K562 (cell line): ENCODE measurements at regions not wholly inside any gene's neighbourhood (a gene's known extent, or its start where the extent isn't known, plus 50 kb on each side); places are given as distances from the start of the nearest gene placed in this dataset.

Experiments used
- ATAC-seq: fragments of 200-7000 bp; cut with Tn5 transposase; 3 replicates; pipeline ENCODE4 v1.9.1; 2020; ENCODE audit warnings: moderate library complexity
- BruUV-seq: library from RNA; stranded (reverse); fragments of 400-500 nt; replicated peaks from 2 replicates; lab custom pipeline; 2021; lab: Mats Ljungman, UMichigan
- CTCF ChIA-PET: fragments of 300-600 bp; formaldehyde crosslinking; extraction: SDS; loops from one replicate; lab custom pipeline; 2021; ENCODE audit warnings: low intra/inter-chr PET ratio; lab: Yijun Ruan, JAX
- POLR2A ChIA-PET: fragments of 300-600, 350-650 bp; sonication (Branson Sonifier 250); formaldehyde crosslinking; extraction: SDS; loops from one replicate; lab custom pipeline; 2021; ENCODE audit warnings: antibody characterized with exemption, inconsistent platforms; lab: Yijun Ruan, JAX
- DNase-seq, 4 experiments: peaks; one replicate each; pipeline versions ENCODE4 v3.0.0 to v3.0.0-alpha.2; 2011 to 2018; ENCODE audit warnings: low spot score in 3 of 4, mixed read lengths in 3 of 4; ENCODE audit errors: extremely low read depth in 1 of 4
- FAIRE-seq: peaks from 2 replicates; lab custom pipeline; 2011; peaks lifted over from hg19 to GRCh38; lab: Jason Lieb, UNC
- H2AFZ ChIP-seq: 2 replicates; pipeline ENCODE4 v1.6.0; 2011; ENCODE audit warnings: low read depth, low read length, control low read depth, inconsistent platforms
- H3K27ac ChIP-seq: fragments of 200-600 bp; 3 replicates; pipeline ENCODE4 v1.8.0; 2011; ENCODE audit warnings: low read depth, mild to moderate bottlenecking, control low read depth, inconsistent platforms, low read length, moderate library complexity, mixed read lengths; ENCODE audit errors: extremely low read depth
- H3K27me3 ChIP-seq, 2 experiments: fragments of 300-600 bp in 1 of 2; 2 replicates in 1 of 2; 3 replicates in 1 of 2; pipeline versions ENCODE4 v1.6.0 to v1.8.0; 2011; ENCODE audit warnings: inconsistent platforms in 2 of 2, low read length in 2 of 2, mild to moderate bottlenecking in 1 of 2, mixed read lengths in 1 of 2, moderate library complexity in 1 of 2; ENCODE audit not compliant: control insufficient read depth in 2 of 2, insufficient read depth in 2 of 2
- H3K36me3 ChIP-seq: fragments of 300-600 bp; 3 replicates; pipeline ENCODE4 v1.8.0; 2011; ENCODE audit warnings: mild to moderate bottlenecking, low read length, inconsistent platforms; ENCODE audit not compliant: control insufficient read depth, insufficient read depth
- H3K4me1 ChIP-seq, 2 experiments: fragments of 200-600 bp in 1 of 2; replicated peaks in 1 of 2; 2 replicates in 1 of 2; 3 replicates in 1 of 2; pipeline versions ENCODE4 v1.5.1 to v1.8.0; 2011; ENCODE audit warnings: inconsistent platforms in 2 of 2, low read length in 2 of 2, mild to moderate bottlenecking in 1 of 2, mixed read lengths in 1 of 2, moderate library complexity in 1 of 2; ENCODE audit not compliant: control insufficient read depth in 2 of 2, insufficient read depth in 2 of 2
- H3K4me2 ChIP-seq: 2 replicates; pipeline ENCODE4 v1.6.1; 2011; ENCODE audit warnings: low read length, control low read depth, inconsistent platforms, mixed read lengths; ENCODE audit not compliant: insufficient read depth
- H3K4me3 ChIP-seq: fragments of 200-600 bp; sonication (generic), shearing (Covaris generic); 2 replicates; pipeline ENCODE4 v1.5.1; 2016; ENCODE audit warnings: control low read depth, inconsistent platforms
- H3K79me2 ChIP-seq: fragments of 200-600 bp; 3 replicates; pipeline ENCODE4 v1.8.0; 2011; ENCODE audit warnings: low read length, inconsistent platforms; ENCODE audit not compliant: control insufficient read depth, insufficient read depth
- H3K9ac ChIP-seq, 2 experiments: 2 replicates each; pipeline versions ENCODE4 v1.6.0 to v1.6.1; 2011; ENCODE audit warnings: low read depth in 2 of 2, low read length in 2 of 2, control low read depth in 1 of 2, inconsistent platforms in 1 of 2, mild to moderate bottlenecking in 1 of 2, mixed read lengths in 1 of 2; ENCODE audit not compliant: insufficient read depth in 1 of 2
- H3K9me1 ChIP-seq: one replicate; pipeline ENCODE4 v1.6.0; 2011; ENCODE audit warnings: inconsistent platforms, mild to moderate bottlenecking, low read length, moderate library complexity; ENCODE audit not compliant: control insufficient read depth, insufficient read depth
- H3K9me3 ChIP-seq: replicated peaks from 2 replicates; pipeline ENCODE4 v1.5.1; 2011; ENCODE audit warnings: low read depth, low read length, inconsistent platforms; ENCODE audit not compliant: control insufficient read depth, insufficient read depth
- H4K20me1 ChIP-seq: replicated peaks from 2 replicates; pipeline ENCODE4 v1.6.1; 2011; ENCODE audit warnings: low read length, inconsistent platforms, mixed read lengths; ENCODE audit not compliant: control insufficient read depth, insufficient read depth
- E2F6 ChIP-seq, 2 experiments: IDR thresholded peaks; 2 replicates each; pipeline ENCODE4 v1.6.1; 2011; ENCODE audit warnings: borderline replicate concordance in 1 of 2, control low read depth in 1 of 2, low read depth in 1 of 2, low read length in 1 of 2, mild to moderate bottlenecking in 1 of 2, mixed read lengths in 1 of 2, moderate library complexity in 1 of 2; ENCODE audit not compliant: insufficient read depth in 1 of 2, insufficient read length in 1 of 2, poor library complexity in 1 of 2, severe bottlenecking in 1 of 2; ENCODE audit errors: extremely low read depth in 1 of 2
- PRDM10 ChIP-seq: fragments of 450-650 bp; IDR thresholded peaks from 2 replicates; pipeline ENCODE4 v1.6.1; 2018; ENCODE audit not compliant: partially characterized antibody
- RREB1 ChIP-seq: fragments of 250-450 bp; sonication (Bioruptor Pico); IDR thresholded peaks from 2 replicates; pipeline ENCODE4 v1.4.0; 2020
- TRIM24 ChIP-seq, 2 experiments: fragments of 450-650 bp; IDR thresholded peaks; 2 replicates each; pipeline ENCODE4 v1.6.1; 2016
- WGBS: fragments of 100-300 bp; shearing (Covaris generic); methylation state at CpG from one replicate; pipeline ENCODE4 v1.1.6; 2016; ENCODE audit warnings: low coverage, mixed read lengths; ENCODE audit not compliant: insufficient coverage; ENCODE audit errors: missing lambda C conversion rate; 5-methylcytosine and 5-hydroxymethylcytosine counted together
- in situ Hi-C: fragments of 300-500 bp; cut with MboI; formaldehyde crosslinking; loops from 4 replicates; pipeline ENCODE4 v1.15.0; 2018; ENCODE audit warnings: inconsistent platforms, mixed read lengths
- intact Hi-C: fragments of 100-400 bp; cut with micrococcal nuclease; formaldehyde crosslinking; loops from 2 replicates; pipeline ENCODE4 v1.14.2; 2022

GRCh38 chr16:79762217-79762616 lies 161.7 kb upstream of the MAF start (continued):
- no peak for TF ChIP-seq E2F6 (IDR thresholded peaks at IDR 0.05; ENCODE audit: borderline replicate concordance in 1 of 2, extremely low read depth in 1 of 2, insufficient read depth in 1 of 2, insufficient read length in 1 of 2, low read depth in 1 of 2, low read length in 1 of 2, poor library complexity in 1 of 2, severe bottlenecking in 1 of 2)

- no TSS peak for BruUV-seq
- no peaks in the 10 kb centered on the region for H3K79me2 ChIP-seq
- peaks cover 0 to 16% of the 10 kb centered on the region in 2 experiments; a peak in 2 of 5 replicates for H3K4me1 ChIP-seq
- H2AFZ ChIP-seq, result no peak overlapping the region
- H3K27ac ChIP-seq, result no peak overlapping the region
- in situ Hi-C loops (no loop called here), intact Hi-C loops (no loop called here)
- H3K4me3 ChIP-seq, result no peak overlapping the region
- ATAC-seq, result no peak
- 68% methylated on average over 15 of the region's 15 CpGs for WGBS
- POLR2A ChIA-PET, result no interaction called here
- no peak for TF ChIP-seq TRIM24 (IDR thresholded peaks at IDR 0.05)
- TF ChIP-seq PRDM10, result no peak
- TF ChIP-seq RREB1 (CRISPR knock-in tag), result no peak
- TF ChIP-seq, all 486 proteins: peak for 0
- H3K9me1 ChIP-seq, result no peaks in the 10 kb centered on the region
- no peaks in the 10 kb centered on the region for H3K27me3 ChIP-seq
- CTCF ChIA-PET, result no interaction called here
- H3K9ac ChIP-seq, result no peak overlapping the region
- no peak for DNase-seq
- H3K4me2 ChIP-seq, result no peak overlapping the region
- H4K20me1 ChIP-seq, result no peaks in the 10 kb centered on the region
- FAIRE-seq, result no peak
- no peaks in the 10 kb centered on the region for H3K9me3 ChIP-seq
- no peaks in the 10 kb centered on the region for H3K36me3 ChIP-seq
Observed at GRCh38 chr16:79758615-79759346, 158.2 kb upstream of the MAF start.
